UCSD-AML1 (cell line): ENCODE measurements at regions not wholly inside any gene's neighbourhood (a gene's known extent, or its start where the extent isn't known, plus 50 kb on each side); places are given as distances from the start of the nearest gene placed in this dataset.

ENCODE experiments used
- DNase-seq: peaks from one replicate; lab custom pipeline; 2025; ENCODE audit not compliant: unreplicated experiment; lab: John Stamatoyannopoulos, UW

DNA sequence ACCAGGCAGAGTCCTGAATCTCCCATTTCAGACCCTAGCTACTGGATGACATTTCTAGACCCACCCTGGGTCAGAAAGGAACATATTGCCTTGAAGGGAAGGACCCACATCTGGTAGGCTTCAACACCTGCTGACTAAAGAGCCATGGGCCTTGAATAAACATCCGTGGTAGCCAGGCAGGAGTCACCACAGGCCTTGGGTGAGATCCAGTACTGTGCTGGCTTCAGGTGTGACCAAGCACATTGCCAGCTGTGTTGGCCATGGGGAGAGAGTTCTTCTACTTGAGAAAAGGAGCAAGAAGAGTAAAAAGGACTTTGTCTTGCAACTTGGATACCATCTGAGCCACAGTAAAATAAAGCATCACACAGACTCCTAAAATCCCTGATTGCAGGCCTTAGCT is 332.6 kb downstream of the SLC16A7 start:
- no peak for DNase-seq

DNA sequence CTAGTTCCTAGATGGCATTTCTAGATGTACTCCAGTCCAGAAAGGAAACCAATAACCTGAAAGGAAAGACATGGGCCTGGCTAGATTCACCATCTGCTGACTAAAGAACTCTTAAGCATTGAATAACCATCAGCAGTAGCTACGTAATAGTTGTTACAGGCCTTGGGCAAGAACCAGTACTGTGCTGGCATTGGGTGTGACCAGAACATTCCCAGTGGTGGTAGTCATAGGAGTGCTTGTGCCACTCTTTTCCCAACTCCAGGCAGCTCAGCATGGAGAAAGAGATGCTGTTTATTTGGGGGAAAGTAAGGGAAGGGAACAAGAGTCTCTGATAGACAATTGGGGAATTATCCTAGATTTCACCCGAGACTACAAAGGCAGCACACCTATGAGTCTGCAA is 333.3 kb downstream of the SLC16A7 start:
- DNase-seq: no peak

DNA sequence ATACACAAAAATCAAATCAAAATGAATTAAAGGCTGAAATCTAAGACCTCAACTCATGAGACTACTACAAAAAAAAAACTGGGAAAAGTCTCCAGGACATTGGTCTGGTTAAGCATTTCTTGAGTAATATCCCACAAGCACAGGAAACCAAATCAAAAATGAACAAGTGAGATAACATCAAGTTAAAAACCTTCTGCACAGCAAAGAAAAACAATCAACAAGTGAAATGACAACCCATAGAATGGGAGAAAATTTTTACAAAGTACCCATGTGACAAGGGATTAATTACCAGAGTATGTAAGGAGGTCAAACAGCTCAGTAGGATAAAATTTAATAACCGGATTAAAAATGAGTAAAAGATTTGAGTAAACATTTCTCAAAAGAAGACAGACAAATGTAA is 338.7 kb downstream of the SLC16A7 start:
- DNase-seq: no peak

DNA sequence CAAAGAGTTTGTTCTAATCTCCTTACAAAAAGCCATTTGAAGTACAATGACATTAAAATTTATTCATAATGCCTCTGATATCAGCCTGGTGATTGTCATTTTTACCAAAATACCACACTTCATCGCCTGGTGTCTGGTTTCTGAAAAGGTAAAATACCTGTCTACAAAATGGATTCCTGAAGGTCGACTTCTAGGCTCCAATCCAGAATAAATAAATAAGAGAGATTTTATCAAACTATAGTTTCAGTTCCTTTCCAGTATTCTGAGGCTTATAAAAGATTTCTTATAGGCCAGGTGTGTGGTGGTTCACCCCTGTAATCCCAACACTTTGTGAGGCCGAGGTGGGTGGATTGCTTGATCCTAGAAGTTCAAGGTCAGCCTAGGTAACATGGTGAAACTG is 340.7 kb downstream of the SLC16A7 start:
- no peak for DNase-seq

DNA sequence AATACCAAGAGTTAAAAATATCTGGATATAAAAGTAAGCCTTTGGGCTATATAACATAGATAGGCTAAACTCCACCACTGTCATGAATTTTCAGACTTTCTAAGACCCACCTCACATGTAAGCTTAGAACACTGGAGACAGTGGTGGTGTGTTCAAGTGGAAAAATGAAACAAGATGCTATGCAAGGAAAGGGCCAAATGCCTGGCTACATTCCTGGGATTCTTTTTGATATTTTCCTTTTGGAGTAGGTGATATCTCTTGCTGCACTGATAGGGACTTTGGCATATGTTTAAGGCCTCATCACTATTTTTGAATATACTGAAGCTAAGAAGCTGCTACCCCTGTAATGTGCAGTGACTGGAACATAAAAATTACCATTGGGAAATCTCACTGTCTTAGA is 341.3 kb downstream of the SLC16A7 start:
- no peak for DNase-seq

DNA sequence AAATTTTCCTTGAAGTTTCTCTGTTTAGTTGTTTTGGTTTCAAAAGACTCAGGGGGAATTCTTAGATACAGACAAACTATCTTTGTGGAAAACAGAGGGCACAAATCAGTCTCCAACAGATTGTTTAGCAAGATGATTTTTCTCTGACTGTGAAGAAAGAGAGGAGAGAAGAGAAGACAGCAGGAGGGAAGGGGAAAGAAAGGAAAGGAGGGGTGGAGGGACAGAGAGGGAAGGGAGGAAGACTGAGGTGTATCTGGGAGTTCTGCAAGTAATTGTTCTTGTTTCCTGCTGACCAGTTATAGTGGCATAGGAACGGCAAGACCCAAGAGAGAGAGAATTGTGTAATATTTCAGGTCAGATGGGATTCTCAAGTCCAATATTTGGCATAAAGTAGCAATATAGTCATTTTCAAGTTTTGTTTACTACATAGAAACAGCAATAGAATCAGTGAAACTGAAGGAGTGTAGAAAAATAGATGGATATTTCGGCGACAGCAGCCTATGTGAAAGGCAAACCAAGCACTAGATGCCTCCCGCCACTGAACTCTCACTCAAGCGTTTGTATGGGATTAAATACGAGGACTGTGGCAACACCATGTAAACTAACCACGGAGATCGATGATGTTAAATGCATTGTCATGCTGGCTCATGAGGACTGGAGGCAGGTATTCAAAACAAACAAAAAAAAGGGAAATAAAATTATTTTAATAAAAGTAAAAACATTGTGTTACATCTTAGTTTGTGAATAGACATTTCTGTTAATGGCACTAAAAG is 342.5 kb downstream of the SLC16A7 start:
- DNase-seq: no peak

DNA sequence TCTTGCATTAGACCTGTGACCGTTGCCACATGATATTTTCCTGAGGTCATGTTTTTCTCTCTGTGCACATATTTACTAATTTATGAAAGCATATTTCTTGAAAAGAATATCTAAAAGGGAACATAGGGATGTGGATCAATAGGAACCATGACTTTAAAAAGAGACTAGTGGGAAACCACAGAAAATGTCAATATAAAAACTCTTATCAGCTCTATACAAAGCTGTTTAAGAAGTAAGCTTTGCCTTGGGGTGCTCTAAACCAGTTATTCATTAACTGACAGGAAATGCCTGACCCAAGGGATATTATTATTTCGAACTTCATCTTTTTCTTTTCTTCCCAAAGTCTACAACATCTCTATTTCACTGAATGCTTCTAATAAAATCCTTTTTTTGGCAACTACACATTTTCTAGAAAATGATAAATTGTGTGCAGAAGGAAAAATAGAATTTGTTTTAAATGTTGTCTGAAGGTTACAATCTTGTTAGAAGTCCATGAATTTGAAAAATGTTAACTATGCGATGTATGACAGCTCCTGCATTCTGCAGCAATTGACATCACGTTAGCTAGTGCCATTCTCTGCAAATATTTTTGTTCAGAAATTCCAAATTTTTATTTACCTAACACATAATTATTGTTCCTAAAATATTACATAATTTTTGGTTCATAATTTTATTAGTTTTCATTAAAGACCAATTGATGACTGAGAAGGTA is 345.0 kb downstream of the SLC16A7 start:
- no peak for DNase-seq

DNA sequence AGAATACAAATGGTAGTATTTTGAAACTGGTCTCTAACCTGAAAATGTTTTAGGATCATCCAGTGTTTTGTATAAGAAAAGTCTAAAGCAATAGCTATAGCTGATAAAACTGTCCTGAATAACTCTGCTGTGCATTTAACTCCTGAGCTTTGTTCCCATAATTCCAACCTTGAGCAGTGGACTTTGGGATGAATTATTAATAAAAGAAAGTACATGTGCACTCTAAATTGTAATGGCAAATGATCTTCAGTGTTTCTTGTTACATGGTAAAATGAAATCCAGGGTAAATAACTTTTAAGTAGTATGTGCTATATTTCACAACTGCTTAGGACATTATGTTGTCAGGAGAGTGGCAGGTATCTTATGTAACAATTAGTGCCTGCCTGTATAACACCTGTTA is 345.6 kb downstream of the SLC16A7 start:
- DNase-seq: no peak

DNA sequence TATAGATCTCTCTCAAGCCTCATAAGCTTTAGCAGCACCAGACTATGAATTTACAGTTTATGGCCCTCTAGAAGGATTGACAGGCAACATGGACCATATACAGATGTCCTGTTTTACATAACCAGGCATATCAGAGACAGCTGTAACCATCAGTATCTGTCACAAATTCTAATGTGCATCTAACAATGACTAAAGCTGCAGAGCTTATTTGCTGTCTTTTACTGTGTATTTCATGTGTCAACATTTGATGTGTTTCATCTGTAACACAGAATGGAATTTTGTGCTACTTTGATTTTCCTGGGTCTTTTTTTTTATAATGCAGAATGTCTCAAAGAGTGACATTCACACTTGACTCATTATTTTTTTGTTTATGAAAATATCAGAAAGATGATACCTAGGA is 348.3 kb downstream of the SLC16A7 start:
- no peak for DNase-seq

DNA sequence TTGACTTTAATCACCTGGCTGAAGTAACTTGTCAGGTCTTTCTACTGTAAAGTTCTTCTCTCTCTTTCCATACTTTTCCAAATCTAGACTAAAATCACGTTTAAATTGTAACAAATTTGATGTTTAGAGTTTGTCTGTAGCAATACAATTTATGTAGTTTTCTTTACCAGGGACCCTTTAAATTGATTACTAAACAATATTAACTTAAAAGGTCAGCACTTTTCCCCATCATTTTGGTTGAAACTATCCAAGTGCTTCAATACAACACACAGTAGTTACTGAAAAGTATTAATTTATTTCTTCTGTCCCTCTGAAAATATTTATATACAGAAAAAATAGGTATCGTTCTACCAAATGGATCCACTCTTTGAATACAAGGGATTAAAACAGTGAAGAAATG is 350.8 kb downstream of the SLC16A7 start:
- DNase-seq: no peak

DNA sequence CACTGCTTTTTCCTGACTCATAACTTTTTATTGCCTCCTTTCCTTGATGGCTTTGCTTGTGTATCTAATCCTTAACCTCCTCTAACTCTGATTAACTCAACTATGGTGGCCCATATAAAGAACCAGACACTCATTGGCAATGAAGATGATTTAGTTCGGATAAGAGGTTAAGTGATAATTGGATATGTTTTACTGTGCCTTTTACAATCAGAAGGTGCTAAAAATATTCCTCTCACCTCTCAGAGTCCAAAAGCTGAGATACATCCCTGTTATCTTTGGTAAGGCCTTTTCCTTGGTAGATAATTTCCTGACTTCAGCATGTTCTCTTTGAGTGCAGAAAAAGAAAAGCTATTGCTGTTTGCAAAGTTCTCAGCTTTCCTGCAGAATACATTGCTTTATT is 367.7 kb downstream of the SLC16A7 start:
- DNase-seq: no peak

DNA sequence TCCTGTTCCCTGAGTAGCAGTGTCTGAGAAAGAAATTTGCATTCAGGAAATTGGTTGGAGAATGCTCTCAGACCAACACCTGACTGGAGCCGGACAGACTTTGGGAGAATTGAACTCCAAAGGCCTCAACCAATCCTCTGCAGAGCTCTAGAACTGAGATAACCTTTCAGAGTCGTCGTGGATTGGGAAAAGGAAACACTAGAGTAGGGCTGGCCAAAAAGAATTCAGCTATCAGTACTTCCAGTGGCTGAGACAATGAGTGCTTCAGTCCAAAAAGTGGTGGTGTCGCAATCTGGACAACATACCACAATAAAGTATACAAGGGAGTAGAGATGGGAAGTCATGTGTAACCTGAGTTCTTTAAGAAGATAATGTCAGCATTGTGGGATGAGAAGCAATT is 377.1 kb downstream of the SLC16A7 start:
- DNase-seq: no peak

DNA sequence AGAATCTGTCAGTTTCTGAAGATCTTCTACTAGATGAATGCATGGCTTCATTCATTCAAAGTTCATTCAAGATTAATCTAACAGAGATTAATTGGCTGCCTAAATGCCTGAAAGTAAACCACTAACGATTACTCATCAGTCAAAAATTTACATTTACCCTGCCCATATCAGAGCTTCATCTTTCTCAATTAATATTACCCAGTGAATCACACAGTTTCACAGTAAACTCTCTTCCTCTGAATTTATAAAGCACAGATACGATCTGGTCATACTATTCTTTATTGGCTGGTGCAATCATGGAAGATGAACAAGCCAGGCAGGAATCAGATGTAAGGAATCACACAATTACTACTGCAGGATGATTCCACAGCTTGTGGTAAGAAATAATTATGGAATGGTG is 377.7 kb downstream of the SLC16A7 start:
- DNase-seq: no peak

DNA sequence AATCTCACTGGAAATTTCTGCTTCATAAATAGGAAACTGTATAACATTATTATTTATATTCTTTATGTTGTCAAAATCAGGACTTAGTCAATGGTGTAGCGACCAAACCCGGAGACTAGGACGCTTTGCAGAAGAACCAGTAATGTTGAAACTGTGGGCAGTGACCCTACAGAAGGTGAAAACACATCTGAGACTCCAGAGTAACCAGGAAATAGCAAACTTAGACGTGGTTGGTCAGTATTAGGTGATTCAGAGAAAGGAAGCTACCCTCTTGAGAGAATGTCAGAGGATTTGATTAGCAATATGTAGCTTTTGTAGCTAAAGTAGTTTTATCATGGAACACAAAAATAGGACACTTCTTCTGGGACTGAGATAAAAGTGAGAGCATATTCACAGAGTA is 381.9 kb downstream of the SLC16A7 start:
- DNase-seq: no peak

DNA sequence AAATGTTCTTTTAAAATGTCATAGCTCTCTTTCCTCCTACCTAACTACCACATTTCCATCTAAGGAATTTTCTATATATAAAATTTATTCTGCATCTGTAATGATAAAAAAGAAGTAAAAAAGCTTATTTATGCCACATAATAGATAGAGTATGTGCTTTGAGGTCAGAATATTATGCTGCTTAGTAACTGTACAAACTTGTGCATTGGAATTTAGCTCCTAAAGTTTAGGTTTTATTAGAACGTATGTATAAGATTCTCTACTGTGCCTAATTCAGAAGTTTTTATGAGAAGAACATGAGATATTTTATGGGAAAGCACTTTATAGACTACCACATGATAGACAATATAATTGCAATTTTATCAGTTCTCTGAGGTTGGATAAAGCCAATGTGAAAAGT is 384.6 kb downstream of the SLC16A7 start:
- DNase-seq: no peak

DNA sequence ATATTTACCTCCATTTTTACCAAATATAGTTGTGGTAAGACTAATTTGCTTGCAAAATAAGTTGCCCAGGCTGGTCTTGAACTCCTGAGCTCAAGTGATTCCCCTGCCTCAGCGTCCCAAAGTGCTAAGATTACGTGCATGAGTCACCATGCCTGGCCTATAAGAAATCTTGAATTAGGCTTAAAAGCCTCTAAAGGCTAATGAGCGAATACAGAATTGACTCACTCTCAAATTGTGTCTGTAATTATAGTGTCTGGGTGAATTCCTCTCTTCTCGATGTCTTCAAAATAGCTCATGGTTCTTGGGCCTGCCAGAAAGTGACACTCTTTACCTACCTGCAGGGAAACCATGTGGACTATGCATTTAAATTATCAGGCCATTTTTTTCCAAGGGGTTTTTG is 403.5 kb downstream of the SLC16A7 start:
- no peak for DNase-seq

DNA sequence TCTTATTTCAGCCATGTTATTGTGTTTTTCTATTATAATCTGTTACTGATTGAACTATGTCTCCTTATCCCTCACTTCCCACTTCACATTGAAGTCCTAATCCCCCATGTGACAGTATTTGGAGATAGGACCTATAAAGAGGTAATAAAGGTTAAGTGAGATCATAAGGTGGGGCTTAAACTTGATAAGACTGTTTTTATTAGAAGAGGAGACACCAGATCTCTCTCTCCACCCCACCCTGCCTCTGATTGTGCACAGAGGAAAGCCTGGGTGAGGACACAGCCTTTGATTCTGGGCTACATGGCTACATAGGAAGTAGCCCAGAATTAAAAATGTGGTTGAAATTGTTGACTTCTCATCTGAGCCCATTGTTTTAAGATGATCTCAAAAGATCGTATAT is 414.7 kb downstream of the SLC16A7 start:
- no peak for DNase-seq

DNA sequence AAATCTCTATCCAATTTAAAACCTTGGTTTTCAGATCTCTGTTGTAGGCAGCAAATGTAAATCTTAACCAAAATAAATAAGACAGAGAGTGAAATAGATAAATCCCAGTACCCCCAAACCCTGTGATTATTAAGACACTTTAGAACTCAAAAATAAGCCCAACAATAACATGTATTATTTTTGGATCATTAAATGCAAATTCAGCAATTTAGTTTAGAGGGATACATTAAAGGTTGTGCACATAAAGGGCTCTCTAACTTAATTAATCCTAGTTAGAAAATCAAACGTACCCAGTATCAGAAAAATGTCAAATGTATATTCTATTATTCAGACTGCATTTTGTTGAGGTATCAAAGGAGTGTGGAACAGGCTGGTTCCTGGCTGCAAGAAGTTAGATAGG is 416.8 kb downstream of the SLC16A7 start:
- DNase-seq: no peak

DNA sequence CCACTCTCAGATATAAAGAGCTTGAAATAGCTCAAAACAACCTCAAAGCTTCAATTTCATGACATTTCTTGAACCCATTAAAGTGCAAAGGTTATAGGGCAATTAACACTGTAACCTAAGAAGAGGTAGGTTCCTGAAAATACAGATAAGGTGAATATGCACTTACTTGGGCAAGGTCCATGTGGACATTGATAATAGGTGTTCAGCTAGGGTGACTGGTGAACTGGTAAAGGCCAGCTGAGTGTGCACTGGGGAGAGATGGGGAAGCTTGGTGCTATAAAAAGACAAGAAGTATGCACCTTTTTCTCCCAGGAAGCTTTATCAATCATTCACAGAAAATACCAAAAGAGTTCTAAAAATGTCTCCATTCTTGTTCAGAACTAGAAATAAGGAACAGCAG is 418.6 kb downstream of the SLC16A7 start:
- no peak for DNase-seq

DNA sequence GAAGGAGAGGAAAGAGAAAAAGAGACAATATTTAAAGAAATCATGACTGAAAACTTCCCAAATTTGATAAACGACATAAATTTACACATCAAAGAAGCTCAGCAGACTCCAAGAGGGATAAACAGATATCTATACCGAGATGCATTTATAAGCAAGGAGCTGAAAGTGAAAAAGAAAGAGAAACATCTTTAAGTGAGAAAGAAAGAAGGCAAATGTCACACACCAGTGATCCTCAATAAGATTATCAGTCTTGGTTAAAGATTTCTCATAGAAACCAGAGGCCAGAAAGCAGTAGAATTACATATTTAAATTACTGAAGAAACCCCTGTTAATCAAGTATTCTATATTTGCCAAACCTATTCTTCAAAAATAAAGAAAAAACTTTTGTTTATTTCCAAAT is 424.2 kb downstream of the SLC16A7 start:
- no peak for DNase-seq

DNA sequence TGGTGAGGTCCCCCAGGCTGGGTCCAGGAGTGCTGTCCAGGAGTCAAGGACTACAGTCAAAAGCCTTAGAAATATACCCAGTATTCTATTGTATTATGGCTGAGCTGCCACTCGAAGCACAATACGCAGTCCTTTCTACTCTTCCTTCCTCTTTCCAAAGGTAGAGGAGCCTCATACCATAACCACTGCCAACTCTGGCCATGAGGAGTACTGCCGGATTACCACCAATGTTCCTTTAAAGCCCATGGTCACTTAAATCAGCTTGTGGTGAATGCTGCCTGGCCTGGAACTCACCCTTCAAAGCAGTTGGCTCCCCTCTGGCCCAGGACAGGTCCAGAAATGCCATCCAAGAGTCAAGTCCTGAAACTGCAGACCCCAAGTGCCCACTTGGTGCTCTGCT is 425.4 kb downstream of the SLC16A7 start:
- peak; percentile 4 for DNase-seq

DNA sequence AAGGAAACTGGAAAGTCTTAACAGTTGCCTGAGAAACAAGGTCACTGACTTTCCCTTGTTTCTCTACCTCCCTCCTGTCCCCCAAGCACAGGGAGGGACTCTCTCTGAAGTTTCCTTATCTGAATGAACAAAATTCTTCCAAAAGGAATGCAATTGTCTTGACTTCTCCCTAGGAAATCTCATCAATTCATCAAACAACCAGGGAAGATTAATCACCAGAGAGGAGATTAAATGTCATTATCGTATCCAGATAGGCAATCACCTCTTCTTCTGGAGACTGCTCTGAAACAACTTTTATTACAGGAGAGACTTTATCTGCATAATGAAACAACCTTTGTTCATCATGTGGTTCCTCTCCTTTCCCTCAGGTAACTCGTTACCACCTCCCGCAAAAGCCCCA is 431.4 kb downstream of the SLC16A7 start:
- no peak for DNase-seq

DNA sequence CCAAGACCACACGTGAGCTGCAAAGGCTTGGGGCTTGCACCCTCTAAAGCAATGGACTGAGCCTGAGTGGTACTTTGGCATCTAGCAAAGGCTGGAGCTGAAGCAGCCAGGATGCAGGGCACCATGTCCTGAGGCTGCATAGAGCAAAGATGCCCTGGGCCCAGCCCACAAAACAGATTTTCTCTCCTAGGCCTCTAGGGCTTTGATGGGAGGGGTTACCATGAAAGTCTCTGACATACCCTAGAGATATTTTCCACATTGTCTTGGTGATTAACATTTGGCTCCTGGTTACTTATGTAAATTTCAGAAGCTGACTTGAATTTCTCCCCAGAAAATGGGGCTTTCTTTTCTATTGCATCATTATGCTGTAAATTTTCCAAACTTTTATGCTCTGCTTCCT is 438.3 kb downstream of the SLC16A7 start:
- no peak for DNase-seq
